ENCODE measurements at regions not wholly inside any gene's neighbourhood (a gene's known extent, or its start where the extent isn't known, plus 50 kb on each side); places are given as distances from the start of the nearest gene placed in this dataset.

DNA sequence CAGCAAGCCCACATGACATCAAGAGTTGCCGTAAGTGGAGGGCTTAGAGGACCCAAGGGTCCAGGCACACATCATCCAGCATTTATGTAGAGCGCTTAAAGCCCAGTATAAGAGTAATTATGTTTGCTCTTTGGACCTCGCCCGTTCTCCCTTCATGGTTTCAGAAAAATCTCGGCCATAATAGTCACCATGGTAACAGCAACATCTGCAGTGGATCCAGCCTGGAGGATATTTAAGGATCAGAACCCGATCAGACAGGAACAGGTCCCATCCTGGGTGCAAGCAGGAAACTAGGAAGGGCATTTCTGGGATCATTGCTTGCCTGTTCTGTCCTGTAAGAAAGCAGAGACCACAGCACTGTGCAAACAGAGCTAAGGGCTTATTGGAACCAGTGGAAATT is 89.9 kb upstream of the KAZN start:
- TF ChIP-seq, protein P1, sequence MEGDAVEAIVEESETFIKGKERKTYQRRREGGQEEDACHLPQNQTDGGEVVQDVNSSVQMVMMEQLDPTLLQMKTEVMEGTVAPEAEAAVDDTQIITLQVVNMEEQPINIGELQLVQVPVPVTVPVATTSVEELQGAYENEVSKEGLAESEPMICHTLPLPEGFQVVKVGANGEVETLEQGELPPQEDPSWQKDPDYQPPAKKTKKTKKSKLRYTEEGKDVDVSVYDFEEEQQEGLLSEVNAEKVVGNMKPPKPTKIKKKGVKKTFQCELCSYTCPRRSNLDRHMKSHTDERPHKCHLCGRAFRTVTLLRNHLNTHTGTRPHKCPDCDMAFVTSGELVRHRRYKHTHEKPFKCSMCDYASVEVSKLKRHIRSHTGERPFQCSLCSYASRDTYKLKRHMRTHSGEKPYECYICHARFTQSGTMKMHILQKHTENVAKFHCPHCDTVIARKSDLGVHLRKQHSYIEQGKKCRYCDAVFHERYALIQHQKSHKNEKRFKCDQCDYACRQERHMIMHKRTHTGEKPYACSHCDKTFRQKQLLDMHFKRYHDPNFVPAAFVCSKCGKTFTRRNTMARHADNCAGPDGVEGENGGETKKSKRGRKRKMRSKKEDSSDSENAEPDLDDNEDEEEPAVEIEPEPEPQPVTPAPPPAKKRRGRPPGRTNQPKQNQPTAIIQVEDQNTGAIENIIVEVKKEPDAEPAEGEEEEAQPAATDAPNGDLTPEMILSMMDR (conservative IDR thresholded peaks at IDR 0.05), result no peak
- Mint-ChIP-seq H3K4me3 (no peak overlapping the region), H3K36me3 (ENCODE audit: low read depth) (no peaks in the 10 kb centered on the region), H3K9me3 (no peaks in the 10 kb centered on the region), H3K27ac (ENCODE audit: unreplicated experiment) (no peak overlapping the region), H3K4me1 (peaks cover 31% of the 10 kb centered on the region), H3K27me3 (ENCODE audit: low read depth) (no peaks in the 10 kb centered on the region)
- no peak for DNase-seq (ENCODE audit: low read depth, low spot score)

DNA sequence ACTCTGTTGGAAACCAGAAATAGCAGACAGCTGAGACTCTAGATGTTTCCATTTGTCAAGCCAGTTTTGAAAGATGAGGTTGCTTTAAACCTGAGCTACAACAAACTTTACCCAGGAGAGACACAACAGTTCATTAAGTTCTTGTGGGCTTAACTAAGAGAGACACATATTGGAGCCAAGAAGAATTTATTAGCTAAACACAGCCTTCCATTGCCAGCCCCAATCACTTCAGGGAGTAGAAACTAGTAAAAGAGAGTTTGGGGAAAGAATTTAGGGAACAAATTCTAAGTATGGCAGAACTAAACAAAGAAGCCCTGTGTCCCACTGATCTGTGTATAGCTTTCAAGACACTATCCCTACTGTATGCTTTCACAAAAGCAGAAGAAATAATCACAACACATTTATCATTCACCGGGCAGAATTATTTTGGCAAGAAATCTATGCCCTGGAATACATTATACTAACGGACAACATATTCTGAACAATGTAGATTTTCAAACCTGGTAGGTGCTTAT is 87.3 kb upstream of the KAZN start:
- Mint-ChIP-seq H3K27ac (ENCODE audit: unreplicated experiment) (no peak overlapping the region), H3K4me1 (peaks cover 31% of the 10 kb centered on the region)

DNA sequence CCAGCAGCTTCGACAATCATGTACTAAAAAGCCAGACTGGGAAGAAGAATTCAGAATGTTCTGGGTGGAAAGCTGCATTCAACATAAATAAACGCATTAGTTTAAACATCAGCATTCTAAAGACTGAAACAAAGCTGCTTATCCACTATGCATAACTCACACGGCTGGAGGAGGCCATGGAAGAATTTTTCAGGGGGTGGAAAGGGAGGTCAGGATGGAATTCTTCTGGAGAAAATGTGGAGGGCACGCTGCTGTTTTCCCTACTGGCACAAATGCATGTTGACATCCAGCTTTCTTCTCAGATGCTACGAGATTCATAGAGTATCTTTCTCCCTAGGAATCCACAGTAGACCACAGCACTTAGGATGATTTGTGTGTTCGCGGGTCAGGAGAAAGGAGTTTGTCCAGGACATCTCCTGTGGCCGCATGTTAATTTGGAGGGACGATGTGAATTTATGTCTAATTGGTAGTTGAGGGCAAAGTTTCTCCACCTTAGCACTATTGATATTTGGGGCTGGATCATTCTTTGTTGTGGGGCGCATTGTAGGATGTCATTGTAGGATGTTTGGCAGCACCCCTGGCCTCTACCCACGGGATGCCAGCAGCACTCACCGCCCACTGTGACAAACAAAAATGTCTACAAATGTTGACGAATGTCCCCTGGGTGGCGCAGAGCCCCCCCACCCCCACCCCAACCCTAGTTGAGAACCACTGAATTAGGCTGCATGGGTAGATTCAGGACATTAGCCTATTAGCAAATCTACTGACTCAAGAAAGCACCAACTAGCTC is 86.5 kb upstream of the KAZN start:
- Mint-ChIP-seq H3K9me3 (no peaks in the 10 kb centered on the region), H3K4me3 (no peak overlapping the region), H3K27ac (ENCODE audit: unreplicated experiment) (no peak overlapping the region), H3K36me3 (ENCODE audit: low read depth) (no peaks in the 10 kb centered on the region), H3K27me3 (ENCODE audit: low read depth) (no peaks in the 10 kb centered on the region), H3K4me1 (peaks cover 28% of the 10 kb centered on the region)
- TF ChIP-seq, protein P1 (conservative IDR thresholded peaks at IDR 0.05), result no peak
- no peak for DNase-seq (ENCODE audit: low read depth, low spot score)

More for the DNA sequence above, 87.3 kb upstream of the KAZN start:
- Mint-ChIP-seq H3K36me3 (ENCODE audit: low read depth) (no peaks in the 10 kb centered on the region), H3K27me3 (ENCODE audit: low read depth) (no peaks in the 10 kb centered on the region), H3K4me3 (no peak overlapping the region), H3K9me3 (no peaks in the 10 kb centered on the region)
- TF ChIP-seq, protein P1 (conservative IDR thresholded peaks at IDR 0.05), result no peak
- no peak for DNase-seq (ENCODE audit: low read depth, low spot score)

DNA sequence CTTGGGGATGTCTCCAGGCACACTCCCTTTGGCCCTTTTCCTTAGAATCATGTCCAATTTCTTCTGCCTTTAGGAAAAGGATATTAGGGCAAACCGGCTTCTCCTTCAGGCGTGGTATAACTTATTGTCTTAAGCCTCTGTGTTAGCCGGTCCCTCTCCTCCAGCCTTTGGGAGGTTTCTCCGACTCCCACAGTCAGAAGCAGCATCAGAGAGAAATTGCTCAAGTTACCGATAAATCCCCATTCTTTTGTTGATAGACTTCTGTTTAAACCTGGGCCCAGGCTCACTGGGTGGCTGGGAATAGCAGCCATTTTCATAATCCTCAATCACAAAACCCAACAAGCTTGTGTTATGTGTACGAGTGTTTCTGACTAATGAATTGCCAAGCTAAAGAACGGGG is 85.4 kb upstream of the KAZN start:
- Mint-ChIP-seq H3K4me1 (peaks cover 22% of the 10 kb centered on the region), H3K36me3 (ENCODE audit: low read depth) (no peaks in the 10 kb centered on the region), H3K27me3 (ENCODE audit: low read depth) (no peaks in the 10 kb centered on the region), H3K9me3 (no peaks in the 10 kb centered on the region), H3K27ac (ENCODE audit: unreplicated experiment) (no peak overlapping the region), H3K4me3 (no peak overlapping the region)
- TF ChIP-seq, protein P1 (conservative IDR thresholded peaks at IDR 0.05), result no peak
- DNase-seq (ENCODE audit: low read depth, low spot score), result no peak

DNA sequence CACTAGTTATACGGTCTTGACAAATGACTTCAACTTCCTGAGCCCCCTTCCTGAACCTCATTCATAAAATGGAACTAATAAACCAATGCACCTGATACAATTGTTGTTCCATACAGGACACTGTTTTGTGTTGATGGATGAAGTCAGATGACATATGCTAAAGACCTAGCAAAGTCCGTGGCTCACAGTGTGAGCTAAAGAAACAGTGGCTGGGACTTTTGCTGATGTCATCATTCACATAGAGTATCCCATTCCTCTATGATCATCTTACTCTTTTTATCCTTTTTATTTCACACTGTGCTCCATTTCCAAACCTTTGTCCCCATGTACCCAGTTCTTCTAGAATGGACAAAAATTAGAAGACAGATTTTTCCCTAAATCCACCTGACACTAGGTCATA is 83.7 kb upstream of the KAZN start:
- no peaks in the 10 kb centered on the region for H3K36me3 Mint-ChIP-seq (ENCODE audit: low read depth)
- no peak for DNase-seq (ENCODE audit: low read depth, low spot score)
- TF ChIP-seq, protein P1 (conservative IDR thresholded peaks at IDR 0.05), result no peak
- no peak overlapping the region for H3K4me3 Mint-ChIP-seq
- peaks cover 26% of the 10 kb centered on the region for H3K4me1 Mint-ChIP-seq
- H3K27me3 Mint-ChIP-seq (ENCODE audit: low read depth), result no peaks in the 10 kb centered on the region
- H3K27ac Mint-ChIP-seq (ENCODE audit: unreplicated experiment), result no peak overlapping the region
- H3K9me3 Mint-ChIP-seq, result no peaks in the 10 kb centered on the region
